Cardiac muscle cell (in vitro differentiated cells and primary cell): ENCODE measurements at regions not wholly inside any gene's neighbourhood (a gene's known extent, or its start where the extent isn't known, plus 50 kb on each side); places are given as distances from the start of the nearest gene placed in this dataset.
"Not testable (repeated sequence)": the region's sequence is repeated elsewhere in the genome, so short reads cannot be mapped to it uniquely, and the experiment has no call there.

Experiments
- DNase-seq, 2 donors: peaks; one replicate each; pipeline versions ENCODE4 v3.0.0 to v3.0.0-alpha.2; 2010 to 2017; ENCODE audit warnings: low read depth in 1 of 2, low spot score in 1 of 2
- H3K27ac ChIP-seq: fragments of 200-600 bp; sonication (generic); 2 replicates; pipeline ENCODE4 v1.5.1; 2016
- H3K27me3 ChIP-seq: fragments of 200-600 bp; sonication (generic); 2 replicates; pipeline ENCODE4 v1.6.0; 2016; ENCODE audit warnings: control low read depth
- H3K36me3 ChIP-seq: fragments of 200-600 bp; sonication (generic); 2 replicates; pipeline ENCODE4 v1.5.1; 2016; ENCODE audit warnings: control low read depth
- H3K4me1 ChIP-seq: fragments of 200-600 bp; sonication (generic); 2 replicates; pipeline ENCODE4 v1.8.1; 2017; ENCODE audit warnings: low read depth, mild to moderate bottlenecking, mixed run types
- H3K4me3 ChIP-seq: fragments of 200-600 bp; sonication (generic); 2 replicates; pipeline ENCODE4 v1.5.1; 2016; ENCODE audit warnings: mild to moderate bottlenecking
- H3K9me3 ChIP-seq: fragments of 200-600 bp; sonication (generic); 2 replicates; pipeline ENCODE4 v1.5.1; 2017; ENCODE audit warnings: low read depth, mild to moderate bottlenecking, control low read depth
- TF ChIP-seq, protein P1 (sequence below): IDR thresholded peaks from 2 replicates; pipeline ENCODE4 v1.5.1; 2012; ENCODE audit warnings: low read depth, mild to moderate bottlenecking, low read length

DNA sequence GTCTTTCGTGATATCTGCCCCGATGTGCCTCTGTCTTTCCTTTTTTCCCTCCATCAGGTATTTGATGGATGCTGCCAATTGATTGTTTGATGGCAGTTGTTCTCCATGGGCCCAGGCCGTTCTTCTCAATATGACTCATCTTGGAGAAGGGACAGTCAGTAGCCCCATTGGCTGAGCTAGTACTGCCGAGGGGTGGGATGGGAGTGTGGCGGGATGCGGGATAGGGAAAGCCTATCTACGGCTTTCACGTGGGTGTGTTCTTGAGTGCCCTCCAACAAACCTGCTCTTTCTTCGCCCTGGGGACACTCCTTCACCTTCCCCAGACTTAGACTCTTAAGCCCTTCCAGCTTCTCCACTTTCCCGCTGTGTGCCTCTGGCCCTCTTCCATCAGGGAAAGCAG is 159.4 kb downstream of the GOLGA8K start:
- not testable (repeated sequence) for H3K27me3 ChIP-seq, DNase-seq, H3K36me3 ChIP-seq, H3K4me1 ChIP-seq, H3K9me3 ChIP-seq, H3K27ac ChIP-seq, H3K4me3 ChIP-seq

DNA sequence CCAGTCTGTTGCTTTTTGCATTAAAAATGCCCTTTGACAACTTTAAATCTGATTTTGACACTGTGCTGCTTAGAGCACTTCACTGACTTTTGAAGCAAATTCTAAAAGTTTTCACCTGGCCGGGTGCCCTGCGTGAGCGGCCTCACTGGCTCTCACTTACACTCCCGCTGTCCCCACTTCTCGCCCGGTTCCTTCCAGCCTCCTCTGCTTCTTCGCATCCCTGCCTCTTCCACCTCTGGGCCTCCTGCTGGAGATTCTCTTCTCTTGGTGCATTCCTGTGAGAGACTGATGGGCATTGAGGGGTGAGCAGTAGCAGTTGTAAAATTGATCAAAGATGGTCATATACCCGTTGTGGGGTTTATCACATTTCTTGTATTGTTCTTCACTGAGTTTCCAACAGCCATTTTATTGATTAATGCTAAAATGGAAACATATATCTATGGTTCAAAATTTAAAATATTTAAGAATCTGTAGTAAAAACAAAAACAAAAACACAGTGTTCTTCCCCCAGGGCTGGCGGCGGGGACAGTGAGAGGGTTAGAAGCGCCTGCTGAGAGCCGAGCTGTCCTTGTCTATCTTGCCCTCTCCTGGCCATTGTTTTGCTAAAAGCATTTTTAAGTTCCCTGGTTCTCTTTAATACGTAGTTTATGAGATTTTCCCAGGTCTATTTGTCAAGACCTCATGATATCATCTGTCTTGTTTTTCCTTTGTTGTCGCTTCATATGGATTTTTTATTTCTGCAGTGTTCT is 160.1 kb downstream of the GOLGA8K start:
- H3K4me1 ChIP-seq, H3K36me3 ChIP-seq, DNase-seq: not testable (repeated sequence)

DNA sequence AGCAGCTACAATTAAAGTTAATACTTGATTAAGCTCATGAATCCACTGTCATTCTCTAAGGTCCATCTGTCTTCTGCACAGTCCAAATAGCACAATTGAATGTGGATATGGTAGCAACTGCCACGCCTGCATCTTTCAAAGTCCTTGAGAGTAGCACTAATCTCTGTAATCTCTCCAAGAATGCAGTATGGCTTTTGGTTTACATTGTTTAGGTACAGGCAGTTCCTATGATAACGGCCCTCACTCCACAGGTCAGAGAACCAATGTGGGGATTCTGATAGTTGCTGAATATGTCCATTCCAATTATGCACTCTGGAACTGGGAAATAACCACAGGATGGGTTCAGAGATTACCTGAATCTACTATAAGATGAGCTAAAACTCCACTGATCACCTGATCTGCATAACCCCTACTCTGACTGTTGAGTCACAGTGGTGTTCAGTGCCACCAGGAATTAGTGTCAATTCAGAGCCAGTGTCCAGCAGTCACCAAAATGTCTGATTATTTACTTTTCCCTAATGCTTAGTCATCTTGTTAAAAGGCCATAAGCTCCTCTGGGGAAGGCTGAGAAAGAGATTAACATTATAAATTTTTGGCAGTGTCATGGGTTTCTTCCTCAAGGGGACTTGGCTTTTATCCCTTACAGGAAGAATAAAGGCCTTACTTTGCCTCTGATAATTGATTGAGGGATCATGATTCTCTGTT is 175.5 kb downstream of the GOLGA8K start:
- H3K27ac ChIP-seq, H3K36me3 ChIP-seq, H3K27me3 ChIP-seq, DNase-seq, H3K4me3 ChIP-seq, H3K9me3 ChIP-seq, H3K4me1 ChIP-seq: not testable (repeated sequence)

More for the DNA sequence above, 160.1 kb downstream of the GOLGA8K start:
- H3K9me3 ChIP-seq, H3K27ac ChIP-seq, H3K27me3 ChIP-seq, H3K4me3 ChIP-seq: not testable (repeated sequence)

DNA sequence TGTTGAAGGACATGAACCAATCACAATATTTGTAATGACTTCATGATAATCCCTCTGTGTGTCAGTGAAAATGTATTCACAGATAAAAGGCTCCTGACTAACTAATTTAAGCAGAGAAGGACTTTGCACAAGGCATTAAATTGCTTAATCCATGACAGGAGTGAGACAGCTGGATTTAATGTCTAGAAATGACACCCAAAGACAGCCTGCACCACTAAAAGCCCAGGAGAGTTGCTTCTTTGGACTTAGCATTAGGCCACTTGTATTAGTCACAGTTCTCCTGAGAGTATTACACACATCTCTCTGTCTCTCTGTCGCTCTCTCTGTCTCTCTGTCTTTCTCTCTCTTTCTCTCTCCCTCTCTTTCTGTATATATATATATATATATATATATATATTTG is 180.4 kb downstream of the GOLGA8K start:
- no peak overlapping the region for H3K4me3 ChIP-seq
- H3K4me1 ChIP-seq = no peaks in the 10 kb centered on the region
- no peak overlapping the region for H3K27ac ChIP-seq
- DNase-seq = no peak
- no peaks in the 10 kb centered on the region for H3K9me3 ChIP-seq
- H3K27me3 ChIP-seq = no peaks in the 10 kb centered on the region
- H3K36me3 ChIP-seq = no peaks in the 10 kb centered on the region
- TF ChIP-seq, protein P1, sequence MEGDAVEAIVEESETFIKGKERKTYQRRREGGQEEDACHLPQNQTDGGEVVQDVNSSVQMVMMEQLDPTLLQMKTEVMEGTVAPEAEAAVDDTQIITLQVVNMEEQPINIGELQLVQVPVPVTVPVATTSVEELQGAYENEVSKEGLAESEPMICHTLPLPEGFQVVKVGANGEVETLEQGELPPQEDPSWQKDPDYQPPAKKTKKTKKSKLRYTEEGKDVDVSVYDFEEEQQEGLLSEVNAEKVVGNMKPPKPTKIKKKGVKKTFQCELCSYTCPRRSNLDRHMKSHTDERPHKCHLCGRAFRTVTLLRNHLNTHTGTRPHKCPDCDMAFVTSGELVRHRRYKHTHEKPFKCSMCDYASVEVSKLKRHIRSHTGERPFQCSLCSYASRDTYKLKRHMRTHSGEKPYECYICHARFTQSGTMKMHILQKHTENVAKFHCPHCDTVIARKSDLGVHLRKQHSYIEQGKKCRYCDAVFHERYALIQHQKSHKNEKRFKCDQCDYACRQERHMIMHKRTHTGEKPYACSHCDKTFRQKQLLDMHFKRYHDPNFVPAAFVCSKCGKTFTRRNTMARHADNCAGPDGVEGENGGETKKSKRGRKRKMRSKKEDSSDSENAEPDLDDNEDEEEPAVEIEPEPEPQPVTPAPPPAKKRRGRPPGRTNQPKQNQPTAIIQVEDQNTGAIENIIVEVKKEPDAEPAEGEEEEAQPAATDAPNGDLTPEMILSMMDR = no peak
